Activated naive CD8-positive, alpha-beta T cell treated with anti-CD3 and anti-CD28 coated beads, Interleukin-2, amount 50 U/mL, for 24 hours (primary cell): ENCODE measurements at regions not wholly inside any gene's neighbourhood (a gene's known extent, or its start where the extent isn't known, plus 50 kb on each side); places are given as distances from the start of the nearest gene placed in this dataset.

ENCODE experiments used
- ATAC-seq: fragments of 150-1000 bp; cut with Tn5 transposase; one replicate; pipeline ENCODE4 v1.10.0; 2021
- DNase-seq: peaks from one replicate; pipeline ENCODE4 v3.0.0; 2021
- H3K27ac Mint-ChIP-seq: one replicate; pipeline ENCODE4 v1.8.0; 2021; ENCODE audit warnings: mild to moderate bottlenecking, mixed read lengths
- H3K27me3 Mint-ChIP-seq: one replicate; pipeline ENCODE4 v1.8.0; 2021; ENCODE audit warnings: mixed read lengths
- H3K36me3 Mint-ChIP-seq: one replicate; pipeline ENCODE4 v1.8.0; 2021; ENCODE audit warnings: low read depth, mixed read lengths
- H3K4me1 Mint-ChIP-seq: one replicate; pipeline ENCODE4 v1.8.0; 2021; ENCODE audit warnings: mixed read lengths
- H3K4me3 Mint-ChIP-seq: one replicate; pipeline ENCODE4 v1.8.0; 2021; ENCODE audit warnings: mild to moderate bottlenecking, moderate library complexity, mixed read lengths
- H3K9me3 Mint-ChIP-seq: one replicate; pipeline ENCODE4 v1.8.0; 2021; ENCODE audit warnings: mixed read lengths

DNA sequence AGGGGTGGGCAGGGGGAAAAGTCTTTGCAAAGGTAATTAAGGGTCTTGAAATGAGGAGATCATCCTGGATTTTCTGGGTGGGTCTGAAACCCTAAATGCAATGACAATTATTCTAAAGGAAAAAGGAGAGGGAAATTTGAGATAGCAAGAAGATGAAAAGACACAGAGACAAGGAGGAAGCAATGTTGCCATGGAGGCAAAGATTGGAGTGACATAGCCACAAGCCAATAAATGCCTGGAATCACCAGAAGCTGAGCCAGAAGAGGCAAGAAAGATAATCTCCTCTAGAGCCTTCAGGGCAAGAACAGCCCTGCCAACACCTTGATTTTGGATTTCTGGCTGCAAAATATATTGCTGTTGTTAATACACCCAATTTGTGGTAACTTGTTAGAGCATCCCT is 1246.3 kb upstream of the PIK3C3 start:
- H3K27me3 Mint-ChIP-seq = no peaks in the 10 kb centered on the region
- no peak overlapping the region for H3K4me3 Mint-ChIP-seq
- H3K27ac Mint-ChIP-seq = no peak overlapping the region
- H3K36me3 Mint-ChIP-seq = no peaks in the 10 kb centered on the region
- peaks cover 22% of the 10 kb centered on the region for H3K9me3 Mint-ChIP-seq
- DNase-seq (no peak), ATAC-seq (no peak)
- H3K4me1 Mint-ChIP-seq = no peaks in the 10 kb centered on the region

- DNase-seq (no peak), ATAC-seq (no peak)
- H3K4me3 Mint-ChIP-seq = no peak overlapping the region
- no peaks in the 10 kb centered on the region for H3K27me3 Mint-ChIP-seq
- no peaks in the 10 kb centered on the region for H3K36me3 Mint-ChIP-seq
- H3K9me3 Mint-ChIP-seq = peaks cover 23% of the 10 kb centered on the region
- no peak overlapping the region for H3K27ac Mint-ChIP-seq
- no peaks in the 10 kb centered on the region for H3K4me1 Mint-ChIP-seq
Observed at GRCh38 chr18:40707797-40708196, 1247.2 kb upstream of the PIK3C3 start.

DNA sequence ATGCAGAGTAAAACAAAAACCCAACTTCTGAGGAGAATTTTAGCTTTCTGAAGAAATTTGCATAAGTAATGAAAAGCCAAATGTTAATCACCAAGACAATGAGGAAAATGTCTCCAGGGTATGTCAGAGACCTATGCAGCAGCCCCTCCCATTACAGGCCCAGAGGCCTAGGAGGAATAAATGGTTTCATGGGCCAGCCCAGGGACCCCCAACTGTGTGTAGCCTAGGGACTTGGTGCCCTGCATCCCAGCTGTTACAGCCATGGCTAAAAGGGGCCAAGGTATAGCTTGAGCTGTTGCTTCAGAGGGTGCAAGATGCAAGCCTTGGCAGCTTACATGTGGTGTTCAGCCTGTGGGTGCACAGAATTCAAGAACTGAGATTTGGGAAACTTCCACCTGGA is 1256.9 kb upstream of the PIK3C3 start:
- no peaks in the 10 kb centered on the region for H3K27me3 Mint-ChIP-seq
- no peak for DNase-seq
- H3K9me3 Mint-ChIP-seq = peaks cover 27% of the 10 kb centered on the region
- no peak overlapping the region for H3K27ac Mint-ChIP-seq
- no peak for ATAC-seq
- no peaks in the 10 kb centered on the region for H3K36me3 Mint-ChIP-seq
- no peak overlapping the region for H3K4me3 Mint-ChIP-seq
- no peaks in the 10 kb centered on the region for H3K4me1 Mint-ChIP-seq

DNA sequence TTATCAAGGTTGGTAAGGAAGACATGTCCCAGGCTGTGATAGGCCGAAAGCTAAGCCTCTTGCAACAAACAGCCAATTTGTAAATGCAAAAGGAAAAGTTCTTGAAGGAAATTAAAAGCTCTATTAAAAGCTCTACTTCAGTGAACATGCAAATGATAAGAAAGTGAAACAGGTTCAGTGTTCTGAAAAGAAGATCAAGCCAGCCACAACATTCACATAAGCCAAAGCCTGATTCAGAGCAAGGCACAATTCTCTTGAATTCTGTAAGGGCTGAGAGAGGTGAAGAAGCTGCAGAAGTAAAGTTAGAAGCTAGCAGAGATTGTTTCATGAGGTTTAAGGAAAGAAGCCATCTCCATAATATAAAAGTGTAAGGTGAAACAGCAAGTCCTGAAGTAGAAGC is 1259.5 kb upstream of the PIK3C3 start:
- no peaks in the 10 kb centered on the region for H3K27me3 Mint-ChIP-seq
- no peaks in the 10 kb centered on the region for H3K36me3 Mint-ChIP-seq
- no peak overlapping the region for H3K4me3 Mint-ChIP-seq
- no peak overlapping the region for H3K27ac Mint-ChIP-seq
- DNase-seq = no peak
- no peaks in the 10 kb centered on the region for H3K4me1 Mint-ChIP-seq
- peaks cover 27% of the 10 kb centered on the region for H3K9me3 Mint-ChIP-seq
- no peak for ATAC-seq

- H3K36me3 Mint-ChIP-seq = no peaks in the 10 kb centered on the region
- no peak overlapping the region for H3K4me3 Mint-ChIP-seq
- H3K27ac Mint-ChIP-seq = no peak overlapping the region
- DNase-seq (no peak), ATAC-seq (no peak)
- peaks cover 18% of the 10 kb centered on the region for H3K9me3 Mint-ChIP-seq
- H3K4me1 Mint-ChIP-seq = no peaks in the 10 kb centered on the region
- H3K27me3 Mint-ChIP-seq = no peaks in the 10 kb centered on the region
Observed at GRCh38 chr18:40692871-40693270, 1262.2 kb upstream of the PIK3C3 start.

- no peaks in the 10 kb centered on the region for H3K36me3 Mint-ChIP-seq
- no peak overlapping the region for H3K4me3 Mint-ChIP-seq
- ATAC-seq (no peak), DNase-seq (no peak)
- no peak overlapping the region for H3K27ac Mint-ChIP-seq
- H3K9me3 Mint-ChIP-seq = peaks cover 10% of the 10 kb centered on the region
- no peaks in the 10 kb centered on the region for H3K4me1 Mint-ChIP-seq
- no peaks in the 10 kb centered on the region for H3K27me3 Mint-ChIP-seq
Observed at GRCh38 chr18:40690062-40690461, 1265.0 kb upstream of the PIK3C3 start.

DNA sequence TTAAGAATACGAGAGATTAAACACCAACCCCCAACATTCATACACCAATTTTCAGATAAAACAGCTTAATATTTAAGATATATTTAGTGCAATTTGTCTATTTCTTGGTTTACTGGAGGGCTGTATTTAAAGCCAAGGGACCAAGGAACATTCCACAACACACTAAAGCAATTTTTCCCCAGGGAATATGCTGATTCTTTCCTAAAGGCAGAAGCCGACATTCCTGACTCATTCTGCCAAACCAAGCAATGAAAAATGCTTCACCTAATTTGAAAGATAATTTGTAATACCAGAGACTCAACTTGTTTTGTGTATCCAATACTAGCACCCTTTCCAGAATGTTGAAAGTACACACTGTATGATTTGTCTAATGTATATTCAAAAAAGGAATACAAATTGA is 1267.6 kb upstream of the PIK3C3 start:
- Mint-ChIP-seq H3K36me3 (no peaks in the 10 kb centered on the region), H3K4me1 (no peaks in the 10 kb centered on the region), H3K4me3 (no peak overlapping the region), H3K27me3 (no peaks in the 10 kb centered on the region), H3K27ac (no peak overlapping the region), H3K9me3 (peaks cover 15% of the 10 kb centered on the region)
- ATAC-seq (no peak), DNase-seq (no peak)

DNA sequence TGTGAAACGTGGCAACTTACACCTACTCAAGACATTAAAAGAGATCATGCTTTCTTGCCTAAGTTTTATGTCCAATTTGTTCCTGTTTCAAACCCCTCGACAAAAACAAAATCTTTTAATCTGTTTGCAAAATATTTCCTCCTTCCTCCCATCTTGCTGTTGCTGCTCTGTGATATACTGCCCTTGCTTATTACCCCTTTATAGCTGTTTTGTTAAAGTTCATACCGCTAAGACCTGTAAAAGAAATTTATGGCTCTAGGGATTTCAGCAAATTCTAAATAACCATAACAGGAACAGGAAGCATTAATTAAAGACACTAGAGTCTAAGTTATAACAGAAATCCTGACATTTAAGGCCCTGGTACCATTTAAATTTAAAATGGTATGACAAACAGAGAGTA is 1268.2 kb upstream of the PIK3C3 start:
- no peak overlapping the region for H3K4me3 Mint-ChIP-seq
- H3K36me3 Mint-ChIP-seq = no peaks in the 10 kb centered on the region
- H3K27ac Mint-ChIP-seq = no peak overlapping the region
- peaks cover 15% of the 10 kb centered on the region for H3K9me3 Mint-ChIP-seq
- ATAC-seq (no peak), DNase-seq (no peak)
- no peaks in the 10 kb centered on the region for H3K27me3 Mint-ChIP-seq
- no peaks in the 10 kb centered on the region for H3K4me1 Mint-ChIP-seq

GRCh38 chr18:40685219-40685618 is 1269.8 kb upstream of the PIK3C3 start:
- Mint-ChIP-seq H3K9me3 (peaks cover 20% of the 10 kb centered on the region), H3K27me3 (no peaks in the 10 kb centered on the region), H3K4me1 (no peaks in the 10 kb centered on the region), H3K36me3 (no peaks in the 10 kb centered on the region), H3K27ac (no peak overlapping the region), H3K4me3 (no peak overlapping the region)
- ATAC-seq (no peak), DNase-seq (no peak)

- Mint-ChIP-seq H3K36me3 (no peaks in the 10 kb centered on the region), H3K4me1 (no peaks in the 10 kb centered on the region), H3K27ac (no peak overlapping the region), H3K27me3 (no peaks in the 10 kb centered on the region), H3K4me3 (no peak overlapping the region), H3K9me3 (peaks cover 4% of the 10 kb centered on the region)
- DNase-seq (no peak), ATAC-seq (no peak)
Observed at GRCh38 chr18:40678318-40678717, 1276.7 kb upstream of the PIK3C3 start.

DNA sequence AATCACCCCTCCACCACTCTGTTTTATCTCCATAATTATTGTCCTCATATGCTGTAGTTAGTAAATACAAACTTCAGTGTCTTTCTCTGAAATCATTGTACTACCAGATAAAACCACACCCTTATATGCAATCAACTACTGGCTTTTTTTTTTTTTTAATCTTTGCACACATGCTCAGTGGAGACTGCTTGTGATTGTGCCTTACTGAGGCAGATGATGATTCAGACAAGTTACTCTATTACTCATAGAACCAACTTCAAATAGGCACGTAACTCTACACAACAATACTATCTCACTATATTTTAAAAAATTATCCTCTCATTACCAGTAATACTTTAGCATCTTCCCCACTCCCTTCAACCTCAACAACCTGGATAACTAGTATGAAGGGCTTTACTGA is 1278.4 kb upstream of the PIK3C3 start:
- Mint-ChIP-seq H3K36me3 (no peaks in the 10 kb centered on the region), H3K27me3 (no peaks in the 10 kb centered on the region), H3K9me3 (peaks cover 4% of the 10 kb centered on the region), H3K4me3 (no peak overlapping the region), H3K27ac (no peak overlapping the region), H3K4me1 (no peaks in the 10 kb centered on the region)
- no peak for DNase-seq
- ATAC-seq = no peak

- peaks cover 5% of the 10 kb centered on the region for H3K9me3 Mint-ChIP-seq
Observed at GRCh38 chr18:40673150-40673549, 1281.9 kb upstream of the PIK3C3 start.

GRCh38 chr18:40672590-40672989 is 1282.4 kb upstream of the PIK3C3 start:
- ATAC-seq (no peak), DNase-seq (no peak)
- Mint-ChIP-seq H3K27ac (no peak overlapping the region), H3K4me3 (no peak overlapping the region), H3K27me3 (no peaks in the 10 kb centered on the region), H3K9me3 (peaks cover 5% of the 10 kb centered on the region), H3K4me1 (no peaks in the 10 kb centered on the region), H3K36me3 (no peaks in the 10 kb centered on the region)

More at GRCh38 chr18:40673150-40673549, 1281.9 kb upstream of the PIK3C3 start:
- Mint-ChIP-seq H3K27ac (no peak overlapping the region), H3K36me3 (no peaks in the 10 kb centered on the region), H3K4me3 (no peak overlapping the region), H3K27me3 (no peaks in the 10 kb centered on the region), H3K4me1 (no peaks in the 10 kb centered on the region)
- DNase-seq (no peak), ATAC-seq (no peak)

GRCh38 chr18:40670668-40671375 is 1284.2 kb upstream of the PIK3C3 start:
- Mint-ChIP-seq H3K9me3 (peaks cover 8% of the 10 kb centered on the region), H3K4me3 (no peak overlapping the region), H3K36me3 (no peaks in the 10 kb centered on the region), H3K27me3 (no peaks in the 10 kb centered on the region), H3K27ac (no peak overlapping the region), H3K4me1 (no peaks in the 10 kb centered on the region)
- DNase-seq (no peak), ATAC-seq (no peak)

- Mint-ChIP-seq H3K4me3 (no peak overlapping the region), H3K36me3 (no peaks in the 10 kb centered on the region), H3K27me3 (no peaks in the 10 kb centered on the region), H3K27ac (no peak overlapping the region), H3K9me3 (peaks cover 15% of the 10 kb centered on the region), H3K4me1 (no peaks in the 10 kb centered on the region)
- ATAC-seq (no peak), DNase-seq (no peak)
Observed at GRCh38 chr18:40662898-40663437, 1292.1 kb upstream of the PIK3C3 start.

GRCh38 chr18:40653682-40654081 is 1301.4 kb upstream of the PIK3C3 start:
- Mint-ChIP-seq H3K4me1 (no peaks in the 10 kb centered on the region), H3K27ac (no peak overlapping the region), H3K9me3 (peaks cover 23% of the 10 kb centered on the region), H3K27me3 (no peaks in the 10 kb centered on the region), H3K4me3 (no peak overlapping the region), H3K36me3 (no peaks in the 10 kb centered on the region)
- ATAC-seq = no peak
- DNase-seq = no peak
